ENCODE measurements at regions not wholly inside any gene's neighbourhood (a gene's known extent, or its start where the extent isn't known, plus 50 kb on each side); places are given as distances from the start of the nearest gene placed in this dataset.

GRCh38 chr2:101571951-101572350, 97.0 kb upstream of the RFX8 start (continued):
- no peak for TF ChIP-seq CHD7 (IDR thresholded peaks at IDR 0.05; ENCODE audit: insufficient replicate concordance, low read length)
- TF ChIP-seq SRF (IDR thresholded peaks at IDR 0.05; ENCODE audit: low read depth, low read length), result no peak
- TF ChIP-seq EZH2 (IDR thresholded peaks at IDR 0.05; ENCODE audit: low read depth, low read length, severe bottlenecking), result no peak
- TF ChIP-seq POU5F1 (IDR thresholded peaks at IDR 0.05; ENCODE audit: low read depth, low read length), result no peak
- no peak for TF ChIP-seq MAX (IDR thresholded peaks at IDR 0.05)

All from H1 (cell line).